ENCODE measurements at regions not wholly inside any gene's neighbourhood (a gene's known extent, or its start where the extent isn't known, plus 50 kb on each side); places are given as distances from the start of the nearest gene placed in this dataset.

DNA sequence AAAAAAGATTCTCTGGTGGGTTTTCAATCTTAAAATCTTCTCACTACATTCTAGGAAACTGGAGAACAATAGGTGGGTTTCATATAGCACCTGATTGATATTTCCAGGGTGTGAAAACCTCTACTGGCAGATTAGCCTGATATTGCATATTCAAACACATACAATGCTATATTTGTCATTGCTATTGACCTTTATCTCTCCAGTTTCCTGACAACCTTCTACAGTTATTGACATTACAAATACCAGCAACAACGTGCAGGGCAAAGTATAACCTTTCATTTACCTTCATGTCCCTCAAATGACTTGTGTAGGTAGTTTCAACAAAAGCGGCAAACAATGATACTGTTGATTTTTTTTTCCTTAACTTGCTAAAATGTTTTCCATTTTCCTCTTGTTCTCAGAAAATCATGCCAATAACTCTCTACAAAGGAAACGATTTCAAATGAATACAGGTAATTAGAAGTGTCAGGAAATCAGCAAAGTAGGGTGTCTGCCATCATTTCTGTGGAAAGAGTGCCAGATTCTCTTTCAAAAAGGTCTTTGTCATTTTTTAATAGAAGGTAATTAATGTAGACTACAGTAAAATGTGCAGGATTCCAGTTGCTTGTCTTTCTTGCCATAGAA is 72.6 kb upstream of the CDIN1 start (continued):
- no peak for TF ChIP-seq ZFP41 (CRISPR knock-in tag; IDR thresholded peaks at IDR 0.05; ENCODE audit: borderline replicate concordance)
- no peak for TF ChIP-seq MZF1 (CRISPR knock-in tag; IDR thresholded peaks at IDR 0.05; ENCODE audit: borderline replicate concordance)
- TF ChIP-seq, protein P1, sequence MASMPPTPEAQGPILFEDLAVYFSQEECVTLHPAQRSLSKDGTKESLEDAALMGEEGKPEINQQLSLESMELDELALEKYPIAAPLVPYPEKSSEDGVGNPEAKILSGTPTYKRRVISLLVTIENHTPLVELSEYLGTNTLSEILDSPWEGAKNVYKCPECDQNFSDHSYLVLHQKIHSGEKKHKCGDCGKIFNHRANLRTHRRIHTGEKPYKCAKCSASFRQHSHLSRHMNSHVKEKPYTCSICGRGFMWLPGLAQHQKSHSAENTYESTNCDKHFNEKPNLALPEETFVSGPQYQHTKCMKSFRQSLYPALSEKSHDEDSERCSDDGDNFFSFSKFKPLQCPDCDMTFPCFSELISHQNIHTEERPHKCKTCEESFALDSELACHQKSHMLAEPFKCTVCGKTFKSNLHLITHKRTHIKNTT (CRISPR knock-in tag; IDR thresholded peaks at IDR 0.05) = no peak
- no peak for TF ChIP-seq ZNF564 (CRISPR knock-in tag; IDR thresholded peaks at IDR 0.05)
- TF ChIP-seq ZC3H13 (CRISPR knock-in tag; IDR thresholded peaks at IDR 0.05) = no peak
- TF ChIP-seq ZNF501 (CRISPR knock-in tag; IDR thresholded peaks at IDR 0.05) = no peak
- TF ChIP-seq, protein P2, sequence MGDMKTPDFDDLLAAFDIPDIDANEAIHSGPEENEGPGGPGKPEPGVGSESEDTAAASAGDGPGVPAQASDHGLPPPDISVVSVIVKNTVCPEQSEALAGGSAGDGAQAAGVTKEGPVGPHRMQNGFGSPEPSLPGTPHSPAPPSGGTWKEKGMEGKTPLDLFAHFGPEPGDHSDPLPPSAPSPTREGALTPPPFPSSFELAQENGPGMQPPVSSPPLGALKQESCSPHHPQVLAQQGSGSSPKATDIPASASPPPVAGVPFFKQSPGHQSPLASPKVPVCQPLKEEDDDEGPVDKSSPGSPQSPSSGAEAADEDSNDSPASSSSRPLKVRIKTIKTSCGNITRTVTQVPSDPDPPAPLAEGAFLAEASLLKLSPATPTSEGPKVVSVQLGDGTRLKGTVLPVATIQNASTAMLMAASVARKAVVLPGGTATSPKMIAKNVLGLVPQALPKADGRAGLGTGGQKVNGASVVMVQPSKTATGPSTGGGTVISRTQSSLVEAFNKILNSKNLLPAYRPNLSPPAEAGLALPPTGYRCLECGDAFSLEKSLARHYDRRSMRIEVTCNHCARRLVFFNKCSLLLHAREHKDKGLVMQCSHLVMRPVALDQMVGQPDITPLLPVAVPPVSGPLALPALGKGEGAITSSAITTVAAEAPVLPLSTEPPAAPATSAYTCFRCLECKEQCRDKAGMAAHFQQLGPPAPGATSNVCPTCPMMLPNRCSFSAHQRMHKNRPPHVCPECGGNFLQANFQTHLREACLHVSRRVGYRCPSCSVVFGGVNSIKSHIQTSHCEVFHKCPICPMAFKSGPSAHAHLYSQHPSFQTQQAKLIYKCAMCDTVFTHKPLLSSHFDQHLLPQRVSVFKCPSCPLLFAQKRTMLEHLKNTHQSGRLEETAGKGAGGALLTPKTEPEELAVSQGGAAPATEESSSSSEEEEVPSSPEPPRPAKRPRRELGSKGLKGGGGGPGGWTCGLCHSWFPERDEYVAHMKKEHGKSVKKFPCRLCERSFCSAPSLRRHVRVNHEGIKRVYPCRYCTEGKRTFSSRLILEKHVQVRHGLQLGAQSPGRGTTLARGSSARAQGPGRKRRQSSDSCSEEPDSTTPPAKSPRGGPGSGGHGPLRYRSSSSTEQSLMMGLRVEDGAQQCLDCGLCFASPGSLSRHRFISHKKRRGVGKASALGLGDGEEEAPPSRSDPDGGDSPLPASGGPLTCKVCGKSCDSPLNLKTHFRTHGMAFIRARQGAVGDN (CRISPR knock-in tag; IDR thresholded peaks at IDR 0.05) = no peak
- peak; percentile 87 to 97 for TF ChIP-seq NR2F1 (CRISPR knock-in tag; IDR thresholded peaks at IDR 0.05)
- TF ChIP-seq ZKSCAN8 (CRISPR knock-in tag; IDR thresholded peaks at IDR 0.05; ENCODE audit: borderline replicate concordance) = peak; percentile 84
- peak; percentile 77; the same call in 1 of the 2 replicates for TF ChIP-seq REPIN1 (CRISPR knock-in tag; IDR thresholded peaks at IDR 0.05; ENCODE audit: borderline replicate concordance, low read depth)
- TF ChIP-seq ZNF772 (CRISPR knock-in tag; IDR thresholded peaks at IDR 0.05) = 0 out of 2 replicates have a peak, but pooled peaks have one; percentile 50
- TF ChIP-seq, protein P3, sequence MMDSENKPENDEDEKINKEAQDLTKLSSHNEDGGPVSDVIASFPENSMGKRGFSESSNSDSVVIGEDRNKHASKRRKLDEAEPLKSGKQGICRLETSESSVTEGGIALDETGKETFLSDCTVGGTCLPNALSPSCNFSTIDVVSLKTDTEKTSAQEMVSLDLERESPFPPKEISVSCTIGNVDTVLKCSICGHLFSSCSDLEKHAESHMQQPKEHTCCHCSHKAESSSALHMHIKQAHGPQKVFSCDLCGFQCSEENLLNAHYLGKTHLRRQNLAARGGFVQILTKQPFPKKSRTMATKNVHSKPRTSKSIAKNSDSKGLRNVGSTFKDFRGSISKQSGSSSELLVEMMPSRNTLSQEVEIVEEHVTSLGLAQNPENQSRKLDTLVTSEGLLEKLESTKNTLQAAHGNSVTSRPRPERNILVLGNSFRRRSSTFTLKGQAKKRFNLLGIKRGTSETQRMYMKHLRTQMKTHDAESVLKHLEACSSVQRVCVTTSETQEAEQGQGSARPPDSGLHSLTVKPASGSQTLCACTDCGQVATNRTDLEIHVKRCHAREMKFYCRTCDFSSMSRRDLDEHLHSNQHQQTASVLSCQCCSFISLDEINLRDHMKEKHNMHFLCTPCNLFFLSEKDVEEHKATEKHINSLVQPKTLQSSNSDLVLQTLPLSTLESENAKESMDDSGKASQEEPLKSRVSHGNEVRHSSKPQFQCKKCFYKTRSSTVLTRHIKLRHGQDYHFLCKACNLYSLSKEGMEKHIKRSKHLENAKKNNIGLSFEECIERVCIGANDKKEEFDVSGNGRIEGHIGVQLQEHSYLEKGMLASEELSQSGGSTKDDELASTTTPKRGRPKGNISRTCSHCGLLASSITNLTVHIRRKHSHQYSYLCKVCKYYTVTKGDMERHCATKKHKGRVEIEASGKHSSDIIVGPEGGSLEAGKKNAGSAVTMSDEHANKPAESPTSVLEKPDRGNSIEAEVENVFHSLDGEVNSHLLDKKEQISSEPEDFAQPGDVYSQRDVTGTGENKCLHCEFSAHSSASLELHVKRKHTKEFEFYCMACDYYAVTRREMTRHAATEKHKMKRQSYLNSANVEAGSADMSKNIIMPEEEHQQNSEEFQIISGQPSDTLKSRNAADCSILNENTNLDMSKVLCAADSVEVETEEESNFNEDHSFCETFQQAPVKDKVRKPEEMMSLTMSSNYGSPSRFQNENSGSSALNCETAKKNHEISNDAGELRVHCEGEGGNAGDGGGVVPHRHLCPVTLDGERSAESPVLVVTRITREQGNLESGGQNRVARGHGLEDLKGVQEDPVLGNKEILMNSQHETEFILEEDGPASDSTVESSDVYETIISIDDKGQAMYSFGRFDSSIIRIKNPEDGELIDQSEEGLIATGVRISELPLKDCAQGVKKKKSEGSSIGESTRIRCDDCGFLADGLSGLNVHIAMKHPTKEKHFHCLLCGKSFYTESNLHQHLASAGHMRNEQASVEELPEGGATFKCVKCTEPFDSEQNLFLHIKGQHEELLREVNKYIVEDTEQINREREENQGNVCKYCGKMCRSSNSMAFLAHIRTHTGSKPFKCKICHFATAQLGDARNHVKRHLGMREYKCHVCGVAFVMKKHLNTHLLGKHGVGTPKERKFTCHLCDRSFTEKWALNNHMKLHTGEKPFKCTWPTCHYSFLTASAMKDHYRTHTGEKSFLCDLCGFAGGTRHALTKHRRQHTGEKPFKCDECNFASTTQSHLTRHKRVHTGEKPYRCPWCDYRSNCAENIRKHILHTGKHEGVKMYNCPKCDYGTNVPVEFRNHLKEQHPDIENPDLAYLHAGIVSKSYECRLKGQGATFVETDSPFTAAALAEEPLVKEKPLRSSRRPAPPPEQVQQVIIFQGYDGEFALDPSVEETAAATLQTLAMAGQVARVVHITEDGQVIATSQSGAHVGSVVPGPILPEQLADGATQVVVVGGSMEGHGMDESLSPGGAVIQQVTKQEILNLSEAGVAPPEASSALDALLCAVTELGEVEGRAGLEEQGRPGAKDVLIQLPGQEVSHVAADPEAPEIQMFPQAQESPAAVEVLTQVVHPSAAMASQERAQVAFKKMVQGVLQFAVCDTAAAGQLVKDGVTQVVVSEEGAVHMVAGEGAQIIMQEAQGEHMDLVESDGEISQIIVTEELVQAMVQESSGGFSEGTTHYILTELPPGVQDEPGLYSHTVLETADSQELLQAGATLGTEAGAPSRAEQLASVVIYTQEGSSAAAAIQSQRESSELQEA (CRISPR knock-in tag; IDR thresholded peaks at IDR 0.05; ENCODE audit: not compliant biosample characterization) = no peak
- TF ChIP-seq, protein P4, sequence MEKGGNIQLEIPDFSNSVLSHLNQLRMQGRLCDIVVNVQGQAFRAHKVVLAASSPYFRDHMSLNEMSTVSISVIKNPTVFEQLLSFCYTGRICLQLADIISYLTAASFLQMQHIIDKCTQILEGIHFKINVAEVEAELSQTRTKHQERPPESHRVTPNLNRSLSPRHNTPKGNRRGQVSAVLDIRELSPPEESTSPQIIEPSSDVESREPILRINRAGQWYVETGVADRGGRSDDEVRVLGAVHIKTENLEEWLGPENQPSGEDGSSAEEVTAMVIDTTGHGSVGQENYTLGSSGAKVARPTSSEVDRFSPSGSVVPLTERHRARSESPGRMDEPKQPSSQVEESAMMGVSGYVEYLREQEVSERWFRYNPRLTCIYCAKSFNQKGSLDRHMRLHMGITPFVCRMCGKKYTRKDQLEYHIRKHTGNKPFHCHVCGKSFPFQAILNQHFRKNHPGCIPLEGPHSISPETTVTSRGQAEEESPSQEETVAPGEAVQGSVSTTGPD (CRISPR knock-in tag; IDR thresholded peaks at IDR 0.05) = no peak
- no peak for TF ChIP-seq NR2C2 (CRISPR knock-in tag; IDR thresholded peaks at IDR 0.05; ENCODE audit: borderline replicate concordance)

All from HepG2 (cell line).